Gastroesophageal sphincter (tissue), 3 donors: ENCODE measurements at regions not wholly inside any gene's neighbourhood (a gene's known extent, or its start where the extent isn't known, plus 50 kb on each side); places are given as distances from the start of the nearest gene placed in this dataset.

Source experiments
- CTCF ChIP-seq, 4 experiments: fragments of 200-600 bp in 2 of 4; fragments of 450-650 bp in 2 of 4; sonication (generic) in 1 of 4; IDR thresholded peaks; one replicate each; pipeline ENCODE4 v1.5.1; 2017 to 2019; ENCODE audit warnings: antibody characterized with exemption in 4 of 4, mild to moderate bottlenecking in 2 of 4, moderate library complexity in 2 of 4
- POLR2A ChIP-seq, 2 donors: fragments of 450-650 bp; IDR thresholded peaks; one replicate each; pipeline ENCODE4 v1.6.1; 2017; ENCODE audit warnings: antibody characterized with exemption in 2 of 2, mild to moderate bottlenecking in 2 of 2, moderate library complexity in 1 of 2

GRCh38 chr18:77376043-77376732 lies 126.5 kb downstream of the GALR1 start:
- TF ChIP-seq CTCF (IDR thresholded peaks at IDR 0.05) (no peak), POLR2A (IDR thresholded peaks at IDR 0.05) (no peak)
